VCaP (cell line): ENCODE measurements at regions not wholly inside any gene's neighbourhood (a gene's known extent, or its start where the extent isn't known, plus 50 kb on each side); places are given as distances from the start of the nearest gene placed in this dataset.

ENCODE experiments used
- H3K27ac ChIP-seq: fragments of 450-650 bp; 2 replicates; pipeline ENCODE4 v1.5.1; 2017
- CTCF ChIP-seq: fragments of 450-650 bp; conservative IDR thresholded peaks from 2 replicates; pipeline ENCODE4 v1.5.1; 2017; ENCODE audit warnings: mild to moderate bottlenecking, moderate library complexity

DNA sequence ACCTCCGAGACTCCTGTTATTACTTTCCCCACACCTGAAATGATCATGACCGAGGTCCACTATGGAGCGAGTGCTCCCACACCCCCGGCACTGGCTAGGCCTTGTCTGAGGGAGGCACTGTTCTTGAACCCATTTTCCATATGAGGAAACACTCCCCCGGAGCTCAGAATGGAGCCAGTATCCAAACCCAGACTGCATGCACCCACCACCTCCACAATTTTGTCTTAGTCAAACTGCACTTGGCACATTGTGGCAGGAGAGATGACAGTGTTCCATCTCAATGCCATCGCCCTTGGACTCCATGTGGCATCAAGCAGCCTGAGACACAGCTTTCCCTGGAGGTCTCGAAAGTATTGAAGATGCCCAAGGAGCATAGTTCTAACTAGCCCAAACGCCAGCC, 154.1 kb downstream of the NUP210 start:
- no peak for TF ChIP-seq CTCF

DNA sequence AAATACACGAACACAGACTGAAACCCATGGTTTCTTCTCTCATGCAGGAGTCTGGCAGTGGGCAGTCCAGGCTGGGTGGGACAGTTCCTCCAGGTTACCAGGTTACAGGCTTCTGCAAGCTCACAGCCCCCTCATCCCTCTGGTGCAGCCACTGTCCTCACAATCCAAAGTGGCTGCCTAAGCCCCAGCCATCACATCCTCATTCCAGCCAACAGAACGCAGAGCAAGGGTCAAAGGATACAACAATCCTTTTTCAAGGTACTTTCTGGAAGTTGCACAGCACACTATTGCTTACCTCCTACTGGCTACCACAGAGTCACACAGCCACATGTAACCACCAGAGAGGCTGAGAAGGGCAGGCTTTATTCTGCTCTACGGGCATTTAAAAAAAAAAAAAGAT, 154.6 kb downstream of the NUP210 start:
- TF ChIP-seq CTCF, result no peak
- no peak overlapping the region for H3K27ac ChIP-seq

More for the DNA sequence above, 154.1 kb downstream of the NUP210 start:
- H3K27ac ChIP-seq, result no peak overlapping the region

DNA sequence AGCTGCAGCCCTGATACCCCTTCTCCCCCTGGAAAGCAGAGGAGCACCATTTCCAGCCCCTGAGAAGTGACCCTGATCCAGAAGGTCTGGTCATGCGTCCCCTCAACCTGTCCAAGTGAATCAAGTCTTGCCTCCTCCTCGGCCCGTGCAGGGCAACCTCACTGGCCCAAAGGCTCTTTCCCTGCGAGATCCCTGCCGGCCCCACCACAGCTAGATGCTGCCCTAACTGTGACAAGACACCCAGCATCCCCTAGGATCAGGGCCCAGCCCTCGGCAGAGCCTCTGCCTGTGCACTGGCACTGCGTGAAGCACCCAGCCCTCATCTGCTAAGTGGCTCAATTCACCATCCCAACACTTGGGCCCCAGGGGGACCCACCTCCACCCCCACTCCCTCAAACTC, 155.1 kb downstream of the NUP210 start:
- no peak overlapping the region for H3K27ac ChIP-seq
- TF ChIP-seq CTCF, result no peak

DNA sequence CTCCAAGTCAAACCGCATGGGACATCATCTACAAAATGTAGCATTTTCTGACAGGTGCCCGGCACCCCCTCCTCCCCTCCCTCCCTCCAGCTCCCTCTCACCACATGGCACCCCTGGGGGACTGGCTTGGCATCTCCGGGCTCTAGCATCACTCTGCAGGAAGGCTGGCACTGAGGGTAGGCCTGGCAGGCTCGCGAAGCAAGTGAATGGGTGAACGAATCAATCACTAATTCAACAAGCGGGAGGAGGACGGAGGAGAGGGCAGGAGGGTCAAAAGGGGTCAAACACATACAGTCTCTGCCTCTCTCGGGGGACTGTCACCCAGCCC, 155.7 kb downstream of the NUP210 start:
- no peak for TF ChIP-seq CTCF
- no peak overlapping the region for H3K27ac ChIP-seq

- no peak for TF ChIP-seq CTCF
- no peak overlapping the region for H3K27ac ChIP-seq
These were observed 156.2 kb downstream of the NUP210 start for GRCh38 chr3:13263770-13264467.

GRCh38 chr3:13262493-13263211, 157.5 kb downstream of the NUP210 start:
- H3K27ac ChIP-seq, result no peak overlapping the region
- no peak for TF ChIP-seq CTCF

DNA sequence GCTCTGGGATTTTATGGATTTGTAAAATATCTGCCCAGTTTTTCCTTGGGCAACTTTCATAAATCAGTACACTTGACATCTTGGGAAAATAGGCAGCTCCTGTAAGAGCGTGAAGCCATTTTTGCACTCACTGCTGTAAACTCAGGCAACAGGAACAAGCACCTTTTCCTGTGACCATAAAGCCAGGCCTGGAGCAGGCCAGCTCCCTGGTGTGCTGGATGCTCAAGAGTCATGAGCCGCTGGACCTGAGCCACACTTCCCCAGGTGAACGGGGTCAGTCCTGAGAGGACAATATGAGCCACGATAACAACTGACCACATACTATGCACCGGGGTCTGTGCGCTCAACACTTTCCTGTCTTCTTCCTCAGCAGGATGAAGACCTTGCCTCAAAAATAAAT, 158.2 kb downstream of the NUP210 start:
- no peak for TF ChIP-seq CTCF
- H3K27ac ChIP-seq, result no peak overlapping the region
